PC-9 (cell line): ENCODE measurements at regions not wholly inside any gene's neighbourhood (a gene's known extent, or its start where the extent isn't known, plus 50 kb on each side); places are given as distances from the start of the nearest gene placed in this dataset.

Experiments used
- EZH2 ChIP-seq: fragments of 200-600 bp; sonication (generic); IDR thresholded peaks from 2 replicates; pipeline ENCODE4 v1.8.0; 2017; ENCODE audit warnings: antibody characterized with exemption, low read depth
- TF ChIP-seq, protein P1 (sequence below): fragments of 200-600 bp; sonication (generic); conservative IDR thresholded peaks from 2 replicates; pipeline ENCODE4 v1.6.1; 2017; ENCODE audit warnings: mixed run types, antibody characterized with exemption, mild to moderate bottlenecking, moderate library complexity

GRCh38 chr18:73954268-73954667 is 193.4 kb downstream of the FBXO15 start:
- TF ChIP-seq, protein P1, sequence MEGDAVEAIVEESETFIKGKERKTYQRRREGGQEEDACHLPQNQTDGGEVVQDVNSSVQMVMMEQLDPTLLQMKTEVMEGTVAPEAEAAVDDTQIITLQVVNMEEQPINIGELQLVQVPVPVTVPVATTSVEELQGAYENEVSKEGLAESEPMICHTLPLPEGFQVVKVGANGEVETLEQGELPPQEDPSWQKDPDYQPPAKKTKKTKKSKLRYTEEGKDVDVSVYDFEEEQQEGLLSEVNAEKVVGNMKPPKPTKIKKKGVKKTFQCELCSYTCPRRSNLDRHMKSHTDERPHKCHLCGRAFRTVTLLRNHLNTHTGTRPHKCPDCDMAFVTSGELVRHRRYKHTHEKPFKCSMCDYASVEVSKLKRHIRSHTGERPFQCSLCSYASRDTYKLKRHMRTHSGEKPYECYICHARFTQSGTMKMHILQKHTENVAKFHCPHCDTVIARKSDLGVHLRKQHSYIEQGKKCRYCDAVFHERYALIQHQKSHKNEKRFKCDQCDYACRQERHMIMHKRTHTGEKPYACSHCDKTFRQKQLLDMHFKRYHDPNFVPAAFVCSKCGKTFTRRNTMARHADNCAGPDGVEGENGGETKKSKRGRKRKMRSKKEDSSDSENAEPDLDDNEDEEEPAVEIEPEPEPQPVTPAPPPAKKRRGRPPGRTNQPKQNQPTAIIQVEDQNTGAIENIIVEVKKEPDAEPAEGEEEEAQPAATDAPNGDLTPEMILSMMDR = no peak
- TF ChIP-seq EZH2 = no peak
